Kidney capillary endothelial cell (primary cell): ENCODE measurements at regions not wholly inside any gene's neighbourhood (a gene's known extent, or its start where the extent isn't known, plus 50 kb on each side); places are given as distances from the start of the nearest gene placed in this dataset.
A peak's percentile ranks its signal among the peaks of the same experiment; 100 is the strongest.

Experiments
- DNase-seq: peaks from one replicate; pipeline ENCODE4 v3.0.0-alpha.2; 2018; ENCODE audit warnings: low spot score

GRCh38 chr4:22949161-22949855 lies 256.6 kb downstream of the GBA3 start:
- DNase-seq, result no peak

GRCh38 chr4:22947851-22948250 lies 255.1 kb downstream of the GBA3 start:
- DNase-seq, result no peak

- no peak for DNase-seq
Observed at GRCh38 chr4:22942920-22943559, 250.3 kb downstream of the GBA3 start.

- no peak for DNase-seq
Observed at GRCh38 chr4:22941688-22942375, 249.1 kb downstream of the GBA3 start.

- DNase-seq, result no peak
Observed at GRCh38 chr4:22932326-22932725, 239.6 kb downstream of the GBA3 start.

GRCh38 chr4:22922426-22922825 lies 229.7 kb downstream of the GBA3 start:
- no peak for DNase-seq

GRCh38 chr4:22921936-22922335 lies 229.2 kb downstream of the GBA3 start:
- no peak for DNase-seq

GRCh38 chr4:22911285-22911684 lies 218.5 kb downstream of the GBA3 start:
- DNase-seq, result no peak

- no peak for DNase-seq
Observed at GRCh38 chr4:22910200-22910599, 217.5 kb downstream of the GBA3 start.

- DNase-seq, result no peak
Observed at GRCh38 chr4:22906045-22906444, 213.3 kb downstream of the GBA3 start.

GRCh38 chr4:22903913-22904312 lies 211.2 kb downstream of the GBA3 start:
- DNase-seq, result no peak

GRCh38 chr4:22901631-22902030 lies 208.9 kb downstream of the GBA3 start:
- DNase-seq, result no peak

GRCh38 chr4:22900876-22901275 lies 208.1 kb downstream of the GBA3 start:
- no peak for DNase-seq

- peak; percentile 10 for DNase-seq
Observed at GRCh38 chr4:22897520-22898108, 204.9 kb downstream of the GBA3 start.

GRCh38 chr4:22895482-22895881 lies 202.7 kb downstream of the GBA3 start:
- no peak for DNase-seq

- no peak for DNase-seq
Observed at GRCh38 chr4:22884157-22884556, 191.4 kb downstream of the GBA3 start.

- DNase-seq, result no peak
Observed at GRCh38 chr4:22881411-22881810, 188.7 kb downstream of the GBA3 start.

GRCh38 chr4:22877486-22878052 lies 184.8 kb downstream of the GBA3 start:
- no peak for DNase-seq

GRCh38 chr4:22876270-22876669 lies 183.5 kb downstream of the GBA3 start:
- no peak for DNase-seq

GRCh38 chr4:22875587-22876257 lies 183.0 kb downstream of the GBA3 start:
- DNase-seq, result no peak

GRCh38 chr4:22874334-22874912 lies 181.7 kb downstream of the GBA3 start:
- DNase-seq, result no peak

GRCh38 chr4:22873899-22874298 lies 181.2 kb downstream of the GBA3 start:
- no peak for DNase-seq
